A172 (cell line): ENCODE measurements at regions not wholly inside any gene's neighbourhood (a gene's known extent, or its start where the extent isn't known, plus 50 kb on each side); places are given as distances from the start of the nearest gene placed in this dataset.
A peak's percentile ranks its signal among the peaks of the same experiment; 100 is the strongest.

Experiments
- DNase-seq: peaks from one replicate; pipeline ENCODE4 v3.0.0-alpha.2; 2015; ENCODE audit warnings: low spot score

GRCh38 chr14:55734731-55735130, 154.7 kb downstream of the KTN1 start:
- DNase-seq, result no peak

- DNase-seq, result no peak
Measured at GRCh38 chr14:55739967-55740648, 160.1 kb downstream of the KTN1 start.

GRCh38 chr14:55740649-55740989, 160.6 kb downstream of the KTN1 start:
- DNase-seq, result no peak

- DNase-seq, result no peak
Measured at GRCh38 chr14:55741240-55741639, 161.2 kb downstream of the KTN1 start.

- no peak for DNase-seq
Measured at GRCh38 chr14:55743551-55743950, 163.5 kb downstream of the KTN1 start.

- DNase-seq, result no peak
Measured at GRCh38 chr14:55744321-55744720, 164.3 kb downstream of the KTN1 start.

- no peak for DNase-seq
Measured at GRCh38 chr14:55745906-55746305, 165.9 kb downstream of the KTN1 start.

GRCh38 chr14:55746558-55746957, 166.6 kb downstream of the KTN1 start:
- DNase-seq, result no peak

- no peak for DNase-seq
Measured at GRCh38 chr14:55747186-55747585, 167.2 kb downstream of the KTN1 start.

- no peak for DNase-seq
Measured at GRCh38 chr14:55749201-55749812, 169.3 kb downstream of the KTN1 start.

- no peak for DNase-seq
Measured at GRCh38 chr14:55749946-55750345, 169.9 kb downstream of the KTN1 start.

- peak; percentile 48 for DNase-seq
Measured at GRCh38 chr14:55752580-55753390, 172.8 kb downstream of the KTN1 start.

GRCh38 chr14:55754471-55754870, 174.5 kb downstream of the KTN1 start:
- no peak for DNase-seq

- DNase-seq, result no peak
Measured at GRCh38 chr14:55754871-55755270, 174.9 kb downstream of the KTN1 start.

- no peak for DNase-seq
Measured at GRCh38 chr14:55756078-55756477, 176.1 kb downstream of the KTN1 start.

- no peak for DNase-seq
Measured at GRCh38 chr14:55756557-55756956, 176.6 kb downstream of the KTN1 start.

- DNase-seq, result no peak
Measured at GRCh38 chr14:55758796-55759195, 178.8 kb downstream of the KTN1 start.

GRCh38 chr14:55760789-55761566, 181.0 kb downstream of the KTN1 start:
- DNase-seq, result no peak

- DNase-seq, result no peak
Measured at GRCh38 chr14:55761651-55762050, 181.6 kb downstream of the KTN1 start.

- no peak for DNase-seq
Measured at GRCh38 chr14:55762595-55763232, 182.7 kb downstream of the KTN1 start.

- DNase-seq, result no peak
Measured at GRCh38 chr14:55764784-55765183, 184.8 kb downstream of the KTN1 start.

- no peak for DNase-seq
Measured at GRCh38 chr14:55766071-55766470, 186.1 kb downstream of the KTN1 start.
